Kidney (tissue), 13 donors: ENCODE measurements at regions not wholly inside any gene's neighbourhood (a gene's known extent, or its start where the extent isn't known, plus 50 kb on each side); places are given as distances from the start of the nearest gene placed in this dataset.

ENCODE experiments used
- DNase-seq, 5 donors: peaks; one replicate each; pipeline ENCODE4 v3.0.0-alpha.2; 2013 to 2020
- FAIRE-seq: peaks from 2 replicates; lab custom pipeline; 2012; peaks lifted over from hg19 to GRCh38; lab: Jason Lieb, UNC
- H3K27ac ChIP-seq, 2 donors: one replicate each; pipeline ENCODE4 v1.7.0; 2013; ENCODE audit warnings: low read depth in 2 of 2, low read length in 2 of 2, inconsistent platforms in 1 of 2
- H3K27me3 ChIP-seq: one replicate; pipeline ENCODE4 v1.7.1; 2013; ENCODE audit warnings: low read length, inconsistent platforms; ENCODE audit not compliant: control insufficient read depth, insufficient read depth
- H3K36me3 ChIP-seq, 3 donors: one replicate each; pipeline versions ENCODE4 v1.7.0 to v1.7.1; 2013; ENCODE audit warnings: low read length in 3 of 3, control low read depth in 1 of 3, inconsistent platforms in 1 of 3; ENCODE audit not compliant: insufficient read depth in 3 of 3, control insufficient read depth in 2 of 3
- H3K4me1 ChIP-seq, 3 donors: one replicate each; pipeline versions ENCODE4 v1.7.0 to v1.7.1; 2013; ENCODE audit warnings: low read length in 3 of 3, inconsistent platforms in 1 of 3, low read depth in 1 of 3; ENCODE audit not compliant: control insufficient read depth in 2 of 3, insufficient read depth in 2 of 3
- H3K4me3 ChIP-seq, 3 donors: one replicate each; pipeline versions ENCODE4 v1.7.0 to v1.8.1; 2013; ENCODE audit warnings: low read length in 3 of 3, control low read depth in 1 of 3, inconsistent platforms in 1 of 3
- H3K9ac ChIP-seq, 3 donors: one replicate each; pipeline versions ENCODE4 v1.7.0 to v1.7.1; 2013; ENCODE audit warnings: low read length in 3 of 3, control low read depth in 1 of 3, inconsistent platforms in 1 of 3
- H3K9me3 ChIP-seq, 3 donors: one replicate each; pipeline versions ENCODE4 v1.7.0 to v1.7.1; 2013; ENCODE audit warnings: low read length in 3 of 3, control low read depth in 1 of 3, inconsistent platforms in 1 of 3; ENCODE audit not compliant: control insufficient read depth in 2 of 3, insufficient read depth in 1 of 3
- intact Hi-C: fragments of 100-400 bp; cut with DNase I; formaldehyde crosslinking; loops from one replicate; pipeline ENCODE4 v1.11.1; 2022
- TF ChIP-seq, protein P1 (sequence below): IDR thresholded peaks from 3 replicates; pipeline ENCODE4 v1.5.1; 2012; ENCODE audit warnings: mild to moderate bottlenecking, moderate library complexity, borderline replicate concordance; ENCODE audit not compliant: insufficient read depth; ENCODE audit errors: extremely low read depth
- donor health status: control.
- donor health status: control.
- donor health status: control.
- donor health status: control.
- donor health status: control.
- donor health status: DM: yes; HTN: yes; CAD: no.
- donor health status: Normal renal cell carcinoma (clear cell type).

DNA sequence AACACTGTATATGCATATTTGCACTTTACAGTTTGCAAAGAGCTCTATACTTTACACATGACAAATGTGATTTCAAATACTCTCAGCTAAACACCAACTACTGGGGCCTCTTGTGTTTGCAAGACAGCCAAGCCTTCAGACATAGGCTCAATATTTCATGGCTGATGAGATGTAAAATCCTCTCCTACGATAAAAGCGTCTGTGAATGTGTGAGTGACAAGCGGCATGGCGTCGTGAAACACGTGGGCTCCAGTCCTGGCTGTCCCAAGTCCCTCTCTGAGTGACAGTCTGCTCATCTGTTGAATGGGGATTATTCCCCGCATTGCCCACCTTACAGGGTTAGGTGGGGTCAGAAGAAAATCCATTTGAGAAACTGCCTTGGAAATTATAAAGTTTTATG lies 489.8 kb downstream of the RNF144A start:
- no peak overlapping the region for H3K27ac ChIP-seq
- intact Hi-C loops: no loop called here
- TF ChIP-seq, protein P1, sequence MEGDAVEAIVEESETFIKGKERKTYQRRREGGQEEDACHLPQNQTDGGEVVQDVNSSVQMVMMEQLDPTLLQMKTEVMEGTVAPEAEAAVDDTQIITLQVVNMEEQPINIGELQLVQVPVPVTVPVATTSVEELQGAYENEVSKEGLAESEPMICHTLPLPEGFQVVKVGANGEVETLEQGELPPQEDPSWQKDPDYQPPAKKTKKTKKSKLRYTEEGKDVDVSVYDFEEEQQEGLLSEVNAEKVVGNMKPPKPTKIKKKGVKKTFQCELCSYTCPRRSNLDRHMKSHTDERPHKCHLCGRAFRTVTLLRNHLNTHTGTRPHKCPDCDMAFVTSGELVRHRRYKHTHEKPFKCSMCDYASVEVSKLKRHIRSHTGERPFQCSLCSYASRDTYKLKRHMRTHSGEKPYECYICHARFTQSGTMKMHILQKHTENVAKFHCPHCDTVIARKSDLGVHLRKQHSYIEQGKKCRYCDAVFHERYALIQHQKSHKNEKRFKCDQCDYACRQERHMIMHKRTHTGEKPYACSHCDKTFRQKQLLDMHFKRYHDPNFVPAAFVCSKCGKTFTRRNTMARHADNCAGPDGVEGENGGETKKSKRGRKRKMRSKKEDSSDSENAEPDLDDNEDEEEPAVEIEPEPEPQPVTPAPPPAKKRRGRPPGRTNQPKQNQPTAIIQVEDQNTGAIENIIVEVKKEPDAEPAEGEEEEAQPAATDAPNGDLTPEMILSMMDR: no peak
- no peaks in the 10 kb centered on the region for H3K27me3 ChIP-seq
- no peaks in the 10 kb centered on the region for H3K36me3 ChIP-seq
- H3K9ac ChIP-seq: no peak overlapping the region
- FAIRE-seq: no peak
- no peaks in the 10 kb centered on the region for H3K4me1 ChIP-seq
- no peaks in the 10 kb centered on the region for H3K9me3 ChIP-seq
- DNase-seq: no peak
- no peak overlapping the region for H3K4me3 ChIP-seq

DNA sequence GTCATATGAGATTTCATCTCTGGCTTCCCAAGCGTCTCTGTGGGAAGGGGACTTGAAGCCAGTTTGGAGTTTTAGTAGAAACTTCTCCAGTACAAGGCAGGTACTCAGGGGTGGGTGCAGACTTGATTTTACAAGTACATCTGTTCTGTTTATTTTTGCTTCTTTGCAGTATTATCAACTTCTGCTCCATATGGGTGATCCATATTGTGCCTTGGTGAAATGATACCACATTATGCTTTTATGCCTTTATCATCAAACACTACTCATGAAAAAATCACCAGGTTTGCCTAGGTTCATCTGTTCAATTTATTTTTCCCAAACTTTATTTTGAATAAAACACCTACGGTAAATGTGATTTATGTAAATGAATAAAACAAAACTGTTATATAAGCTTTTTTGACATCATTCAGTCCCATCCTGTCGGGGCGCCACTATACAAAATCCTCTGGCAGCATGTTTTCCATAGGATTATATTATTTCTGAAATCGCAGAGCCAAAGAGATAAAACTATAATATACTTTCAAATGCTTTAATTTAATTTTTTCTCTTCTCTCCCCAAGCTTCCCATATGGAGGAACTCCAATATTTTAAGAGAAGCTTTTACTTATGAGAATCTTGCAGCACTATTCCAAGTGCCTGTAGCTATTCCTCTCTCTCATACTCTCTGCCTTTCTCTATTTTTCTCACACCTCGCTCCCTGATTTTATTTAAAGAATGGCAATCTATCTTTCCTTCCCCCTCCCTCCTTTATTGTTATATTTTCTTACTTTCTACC lies 490.9 kb downstream of the RNF144A start:
- Histone ChIP-seq H3K4me1 (no peaks in the 10 kb centered on the region), H3K27me3 (no peaks in the 10 kb centered on the region), H3K9me3 (no peaks in the 10 kb centered on the region), H3K36me3 (no peaks in the 10 kb centered on the region), H3K9ac (no peak overlapping the region), H3K4me3 (no peak overlapping the region), H3K27ac (no peak overlapping the region)
- intact Hi-C loops: no loop called here
- FAIRE-seq (no peak), DNase-seq (no peak)
- TF ChIP-seq, protein P1: no peak

DNA sequence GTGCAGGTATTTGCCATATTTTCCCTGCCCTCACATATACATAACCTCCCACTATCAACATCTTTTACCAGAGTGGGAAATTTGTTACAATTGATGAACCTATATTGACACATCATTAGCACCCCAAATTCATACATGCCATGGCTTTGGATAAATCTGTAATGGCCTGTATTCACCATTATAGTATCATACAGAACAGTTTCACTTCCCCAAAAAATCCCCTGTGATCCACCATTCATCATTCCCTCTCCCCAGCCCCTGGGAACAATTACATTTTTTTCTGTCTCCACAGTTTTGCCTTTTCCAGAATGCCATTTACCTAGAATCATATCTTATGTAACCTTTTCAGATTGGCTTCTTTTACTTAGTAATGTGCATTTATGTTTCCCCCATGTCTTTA lies 494.5 kb downstream of the RNF144A start:
- H3K36me3 ChIP-seq: no peaks in the 10 kb centered on the region
- FAIRE-seq: no peak

More for the DNA sequence above, 494.5 kb downstream of the RNF144A start:
- Histone ChIP-seq H3K4me3 (no peak overlapping the region), H3K9ac (no peak overlapping the region), H3K27me3 (no peaks in the 10 kb centered on the region), H3K27ac (no peak overlapping the region), H3K4me1 (no peaks in the 10 kb centered on the region), H3K9me3 (no peaks in the 10 kb centered on the region)
- intact Hi-C loops: no loop called here
- DNase-seq: no peak
- TF ChIP-seq, protein P1: no peak
